ENCODE measurements at regions not wholly inside any gene's neighbourhood (a gene's known extent, or its start where the extent isn't known, plus 50 kb on each side); places are given as distances from the start of the nearest gene placed in this dataset.

- Mint-ChIP-seq H3K4me3 (ENCODE audit: unreplicated experiment) (no peak overlapping the region), H3K27ac (ENCODE audit: unreplicated experiment) (no peak overlapping the region), H3K27me3 (ENCODE audit: low read depth, unreplicated experiment) (peaks cover 6% of the 10 kb centered on the region), H3K9me3 (ENCODE audit: unreplicated experiment) (peaks cover 13% of the 10 kb centered on the region), H3K36me3 (ENCODE audit: low read depth, unreplicated experiment) (no peaks in the 10 kb centered on the region), H3K4me1 (ENCODE audit: low read depth, unreplicated experiment) (no peaks in the 10 kb centered on the region)
- TF ChIP-seq EZH2 (IDR thresholded peaks at IDR 0.05; ENCODE audit: insufficient read depth, low read length): no peak
- TF ChIP-seq, protein P1, sequence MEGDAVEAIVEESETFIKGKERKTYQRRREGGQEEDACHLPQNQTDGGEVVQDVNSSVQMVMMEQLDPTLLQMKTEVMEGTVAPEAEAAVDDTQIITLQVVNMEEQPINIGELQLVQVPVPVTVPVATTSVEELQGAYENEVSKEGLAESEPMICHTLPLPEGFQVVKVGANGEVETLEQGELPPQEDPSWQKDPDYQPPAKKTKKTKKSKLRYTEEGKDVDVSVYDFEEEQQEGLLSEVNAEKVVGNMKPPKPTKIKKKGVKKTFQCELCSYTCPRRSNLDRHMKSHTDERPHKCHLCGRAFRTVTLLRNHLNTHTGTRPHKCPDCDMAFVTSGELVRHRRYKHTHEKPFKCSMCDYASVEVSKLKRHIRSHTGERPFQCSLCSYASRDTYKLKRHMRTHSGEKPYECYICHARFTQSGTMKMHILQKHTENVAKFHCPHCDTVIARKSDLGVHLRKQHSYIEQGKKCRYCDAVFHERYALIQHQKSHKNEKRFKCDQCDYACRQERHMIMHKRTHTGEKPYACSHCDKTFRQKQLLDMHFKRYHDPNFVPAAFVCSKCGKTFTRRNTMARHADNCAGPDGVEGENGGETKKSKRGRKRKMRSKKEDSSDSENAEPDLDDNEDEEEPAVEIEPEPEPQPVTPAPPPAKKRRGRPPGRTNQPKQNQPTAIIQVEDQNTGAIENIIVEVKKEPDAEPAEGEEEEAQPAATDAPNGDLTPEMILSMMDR (IDR thresholded peaks at IDR 0.05; ENCODE audit: insufficient read depth, low read depth, low read length): no peak
- no peak overlapping the region for H3K4me2 ChIP-seq (ENCODE audit: low read length)
- no peaks in the 10 kb centered on the region for H3K9me3 ChIP-seq (ENCODE audit: insufficient read depth, low read depth, low read length)
- no peak overlapping the region for H2AFZ ChIP-seq (ENCODE audit: low read depth, low read length)
- no peak for FAIRE-seq
- no peaks in the 10 kb centered on the region for H4K20me1 ChIP-seq (ENCODE audit: insufficient read depth, low read length)
- H3K4me1 ChIP-seq (ENCODE audit: insufficient read depth, low read length): no peaks in the 10 kb centered on the region
- no peak for DNase-seq (ENCODE audit: low read depth)
- H3K27me3 ChIP-seq (ENCODE audit: insufficient read depth, low read length): no peaks in the 10 kb centered on the region
- no peaks in the 10 kb centered on the region for H3K36me3 ChIP-seq (ENCODE audit: insufficient read depth, low read length)
- H3K27ac ChIP-seq (ENCODE audit: low read depth, low read length): no peak overlapping the region
- no peak overlapping the region for H3K4me3 ChIP-seq (ENCODE audit: insufficient read depth, low read depth, low read length)
- H3K9ac ChIP-seq (ENCODE audit: low read length): no peak overlapping the region
- H3K79me2 ChIP-seq (ENCODE audit: insufficient read depth, low read length): no peaks in the 10 kb centered on the region
Observed at GRCh38 chr14:98120831-98121464, 1151.0 kb downstream of the BCL11B start.

- Mint-ChIP-seq H3K27me3 (ENCODE audit: low read depth, unreplicated experiment) (peaks cover 4% of the 10 kb centered on the region), H3K4me1 (ENCODE audit: low read depth, unreplicated experiment) (no peaks in the 10 kb centered on the region), H3K27ac (ENCODE audit: unreplicated experiment) (no peak overlapping the region), H3K9me3 (ENCODE audit: unreplicated experiment) (peaks cover 13% of the 10 kb centered on the region), H3K4me3 (ENCODE audit: unreplicated experiment) (no peak overlapping the region), H3K36me3 (ENCODE audit: low read depth, unreplicated experiment) (no peaks in the 10 kb centered on the region)
- Histone ChIP-seq H3K9me3 (ENCODE audit: insufficient read depth, low read depth, low read length) (no peaks in the 10 kb centered on the region), H3K27ac (ENCODE audit: low read depth, low read length) (no peak overlapping the region), H3K36me3 (ENCODE audit: insufficient read depth, low read length) (no peaks in the 10 kb centered on the region), H3K9ac (ENCODE audit: low read length) (no peak overlapping the region), H4K20me1 (ENCODE audit: insufficient read depth, low read length) (no peaks in the 10 kb centered on the region), H3K79me2 (ENCODE audit: insufficient read depth, low read length) (no peaks in the 10 kb centered on the region), H3K4me3 (ENCODE audit: insufficient read depth, low read depth, low read length) (no peak overlapping the region), H3K4me2 (ENCODE audit: low read length) (no peak overlapping the region), H3K4me1 (ENCODE audit: insufficient read depth, low read length) (no peaks in the 10 kb centered on the region), H3K27me3 (ENCODE audit: insufficient read depth, low read length) (no peaks in the 10 kb centered on the region), H2AFZ (ENCODE audit: low read depth, low read length) (no peak overlapping the region)
- DNase-seq (ENCODE audit: low read depth) (no peak), FAIRE-seq (no peak)
- no peak for TF ChIP-seq EZH2 (IDR thresholded peaks at IDR 0.05; ENCODE audit: insufficient read depth, low read length)
- TF ChIP-seq, protein P1 (IDR thresholded peaks at IDR 0.05; ENCODE audit: insufficient read depth, low read depth, low read length): no peak
Observed at GRCh38 chr14:98122527-98122926, 1149.5 kb downstream of the BCL11B start.

DNA sequence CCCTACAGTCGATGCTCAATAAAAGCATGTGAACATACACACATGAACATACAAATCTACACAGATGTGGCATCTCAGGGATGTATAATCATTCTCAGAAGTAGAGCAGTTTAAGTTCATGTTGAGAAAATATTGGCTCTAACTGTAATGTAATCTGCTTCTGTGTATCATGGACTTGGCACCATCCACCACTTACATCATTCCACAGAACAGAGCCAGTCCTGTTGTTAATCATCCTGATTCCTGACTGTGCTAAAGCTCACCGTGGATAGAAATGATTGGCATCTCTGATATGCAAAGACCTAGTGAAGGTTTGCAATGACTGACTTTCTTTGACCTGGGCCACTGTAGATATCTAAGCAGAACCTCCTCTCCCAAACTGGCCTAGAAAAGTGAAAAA lies 1141.3 kb downstream of the BCL11B start:
- peaks cover 2% of the 10 kb centered on the region for H3K27me3 ChIP-seq (ENCODE audit: insufficient read depth, low read length)
- no peak overlapping the region for H3K4me2 ChIP-seq (ENCODE audit: low read length)
- no peak overlapping the region for H3K4me3 ChIP-seq (ENCODE audit: insufficient read depth, low read depth, low read length)
- no peaks in the 10 kb centered on the region for H3K36me3 ChIP-seq (ENCODE audit: insufficient read depth, low read length)
- H4K20me1 ChIP-seq (ENCODE audit: insufficient read depth, low read length): no peaks in the 10 kb centered on the region
- H3K4me1 ChIP-seq (ENCODE audit: insufficient read depth, low read length): peaks cover 9% of the 10 kb centered on the region
- no peaks in the 10 kb centered on the region for H3K9me3 ChIP-seq (ENCODE audit: insufficient read depth, low read depth, low read length)
- H2AFZ ChIP-seq (ENCODE audit: low read depth, low read length): no peak overlapping the region
- no peak for FAIRE-seq
- Mint-ChIP-seq H3K27me3 (ENCODE audit: low read depth, unreplicated experiment) (peaks cover 30% of the 10 kb centered on the region), H3K4me1 (ENCODE audit: low read depth, unreplicated experiment) (peaks cover 3% of the 10 kb centered on the region), H3K36me3 (ENCODE audit: low read depth, unreplicated experiment) (no peaks in the 10 kb centered on the region), H3K9me3 (ENCODE audit: unreplicated experiment) (peaks cover 3% of the 10 kb centered on the region), H3K27ac (ENCODE audit: unreplicated experiment) (no peak overlapping the region), H3K4me3 (ENCODE audit: unreplicated experiment) (no peak overlapping the region)
- TF ChIP-seq EZH2 (IDR thresholded peaks at IDR 0.05; ENCODE audit: insufficient read depth, low read length): no peak
- TF ChIP-seq, protein P1 (IDR thresholded peaks at IDR 0.05; ENCODE audit: insufficient read depth, low read depth, low read length): no peak
- no peaks in the 10 kb centered on the region for H3K79me2 ChIP-seq (ENCODE audit: insufficient read depth, low read length)
- H3K9ac ChIP-seq (ENCODE audit: low read length): no peak overlapping the region
- no peak overlapping the region for H3K27ac ChIP-seq (ENCODE audit: low read depth, low read length)
- DNase-seq (ENCODE audit: low read depth): peak; percentile 46

All from astrocyte (in vitro differentiated cells and primary cell).